GM12878 (cell line): ENCODE measurements at regions not wholly inside any gene's neighbourhood (a gene's known extent, or its start where the extent isn't known, plus 50 kb on each side); places are given as distances from the start of the nearest gene placed in this dataset.

Experiments
- ATAC-seq: fragments of 200-7000 bp; cut with Tn5 transposase; 3 replicates; pipeline ENCODE4 v1.9.1; 2020; ENCODE audit warnings: mild to moderate bottlenecking, moderate library complexity
- BruUV-seq: library from RNA; stranded (reverse); fragments of 400-500 nt; replicated peaks from 2 replicates; lab custom pipeline; 2021; lab: Mats Ljungman, UMichigan
- CTCF ChIA-PET: fragments of 300-600 bp; sonication (Branson Sonifier 250); formaldehyde crosslinking; extraction: SDS; loops from one replicate; lab custom pipeline; 2021; ENCODE audit warnings: inconsistent platforms; lab: Yijun Ruan, JAX
- POLR2A ChIA-PET: fragments of 350-600 bp; formaldehyde crosslinking; extraction: SDS; loops from one replicate; lab custom pipeline; 2021; ENCODE audit warnings: inconsistent platforms; lab: Charles Lee
- RAD21 ChIA-PET: fragments of 300-600 bp; sonication (Branson Sonifier 250); formaldehyde crosslinking; loops from one replicate; lab custom pipeline; 2023; ENCODE audit warnings: antibody characterized with exemption; ENCODE audit not compliant: unreplicated experiment; lab: Charles Lee
- SMC1A ChIA-PET: fragments of 300-600 bp; sonication (Branson Sonifier 250); formaldehyde crosslinking; loops from one replicate; lab custom pipeline; 2023; ENCODE audit not compliant: unreplicated experiment, uncharacterized antibody; lab: Charles Lee
- DNase-seq: peaks from one replicate; pipeline ENCODE4 v3.0.0-alpha.2; 2011; ENCODE audit warnings: low read depth, low spot score
- FAIRE-seq: peaks from 3 replicates; lab custom pipeline; 2011; peaks lifted over from hg19 to GRCh38; lab: Jason Lieb, UNC
- H2AFZ ChIP-seq: 2 replicates; pipeline ENCODE4 v1.6.0; 2011; ENCODE audit warnings: low read depth, low read length, control low read depth; ENCODE audit not compliant: control insufficient read depth
- H3K27ac ChIP-seq: 2 replicates; pipeline ENCODE4 v1.5.1; 2011; ENCODE audit warnings: control low read depth; ENCODE audit not compliant: control insufficient read depth, insufficient read depth
- H3K27me3 ChIP-seq, 2 experiments: replicated peaks in 1 of 2; 2 replicates each; pipeline versions ENCODE4 v1.6.0 to v1.6.1; 2011; ENCODE audit warnings: low read length in 1 of 2; ENCODE audit not compliant: control insufficient read depth in 2 of 2, insufficient read depth in 2 of 2
- H3K36me3 ChIP-seq, 2 experiments: 2 replicates each; pipeline ENCODE4 v1.5.1; 2011; ENCODE audit warnings: low read length in 1 of 2; ENCODE audit not compliant: control insufficient read depth in 2 of 2, insufficient read depth in 2 of 2
- H3K4me1 ChIP-seq: 2 replicates; pipeline ENCODE4 v1.6.1; 2011; ENCODE audit warnings: mild to moderate bottlenecking, low read length, moderate library complexity, mixed read lengths; ENCODE audit not compliant: control insufficient read depth, insufficient read depth
- H3K4me2 ChIP-seq: 2 replicates; pipeline ENCODE4 v1.6.0; 2011; ENCODE audit warnings: control low read depth; ENCODE audit not compliant: control insufficient read depth, insufficient read depth
- H3K4me3 ChIP-seq: fragments of 200-600 bp; sonication (generic); 2 replicates; pipeline ENCODE4 v1.5.1; 2016
- H3K79me2 ChIP-seq: 2 replicates; pipeline ENCODE4 v1.6.0; 2011; ENCODE audit warnings: low read length; ENCODE audit not compliant: control insufficient read depth, insufficient read depth
- H3K9ac ChIP-seq: 2 replicates; pipeline ENCODE4 v1.8.0; 2011; ENCODE audit warnings: low read length, control low read depth, mixed read lengths; ENCODE audit not compliant: control insufficient read depth, insufficient read depth
- H3K9me3 ChIP-seq: replicated peaks from 3 replicates; pipeline ENCODE4 v1.5.1; 2011; ENCODE audit warnings: mild to moderate bottlenecking, low read length; ENCODE audit not compliant: control insufficient read depth, insufficient read depth
- H4K20me1 ChIP-seq: 2 replicates; pipeline ENCODE4 v1.6.0; 2011; ENCODE audit not compliant: control insufficient read depth, insufficient read depth
- POLR2A ChIP-seq: IDR thresholded peaks from 2 replicates; pipeline ENCODE4 v1.6.1; 2011; ENCODE audit warnings: low read depth, mild to moderate bottlenecking, low read length
- TCF3 ChIP-seq: IDR thresholded peaks from 2 replicates; pipeline ENCODE4 v1.6.1; 2012; ENCODE audit warnings: low read depth, mild to moderate bottlenecking, low read length, borderline replicate concordance; ENCODE audit not compliant: insufficient read depth
- ZBTB40 ChIP-seq: fragments of 450-650 bp; IDR thresholded peaks from 2 replicates; pipeline ENCODE4 v1.6.1; 2016; ENCODE audit warnings: mild to moderate bottlenecking, moderate library complexity, borderline replicate concordance
- WGBS: methylation state at CpG from one replicate; pipeline ENCODE4 v1.1.6; 2016; ENCODE audit warnings: low lambda C conversion rate; ENCODE audit not compliant: insufficient replicate concordance, insufficient coverage; ENCODE audit errors: missing lambda C conversion rate; 5-methylcytosine and 5-hydroxymethylcytosine counted together
- in situ Hi-C: fragments of 300-500 bp; cut with MboI; formaldehyde crosslinking; loops from 9 replicates; pipeline ENCODE4 v1.14.3; 2018; ENCODE audit warnings: mixed read lengths
- intact Hi-C: fragments of 100-400 bp; cut with micrococcal nuclease; formaldehyde crosslinking; loops from one replicate; pipeline ENCODE4 v1.14.2; 2022; ENCODE audit not compliant: unreplicated experiment

- no peak for TF ChIP-seq ZBTB40
Measured at GRCh38 chr18:76139844-76140243, 355.2 kb downstream of the ZNF516 start (continued).

- no peak overlapping the region for H3K27ac ChIP-seq
- no peaks in the 10 kb centered on the region for H3K4me1 ChIP-seq
- ChIA-PET SMC1A (no interaction called here), RAD21 (no interaction called here), CTCF (no interaction called here), POLR2A (no interaction called here)
- H2AFZ ChIP-seq: no peak overlapping the region
- no peaks in the 10 kb centered on the region for H3K27me3 ChIP-seq
- H3K9ac ChIP-seq: no peak overlapping the region
- no peak overlapping the region for H3K4me3 ChIP-seq
- no peaks in the 10 kb centered on the region for H3K79me2 ChIP-seq
- no peak for FAIRE-seq
- in situ Hi-C loops: no loop called here
- H3K9me3 ChIP-seq: no peaks in the 10 kb centered on the region; the same call in 2 of the 3 replicates
- no peak for ATAC-seq
- TF ChIP-seq TCF3: no peak
- no peak for TF ChIP-seq POLR2A
- BruUV-seq: no TSS peak
- H3K4me2 ChIP-seq: no peak overlapping the region
- no peak for DNase-seq
- intact Hi-C loops: no loop called here
- WGBS: 69% methylated on average over 6 of the region's 6 CpGs
- no peaks in the 10 kb centered on the region for H3K36me3 ChIP-seq
- no peaks in the 10 kb centered on the region for H4K20me1 ChIP-seq
Measured at GRCh38 chr18:76137216-76137615, 357.8 kb downstream of the ZNF516 start.
